Testis (tissue), 2 donors: ENCODE measurements at regions not wholly inside any gene's neighbourhood (a gene's known extent, or its start where the extent isn't known, plus 50 kb on each side); places are given as distances from the start of the nearest gene placed in this dataset.

Experiments used
- CTCF ChIP-seq, 3 experiments: fragments of 450-650 bp in 2 of 3; fragments of 200-600 bp in 1 of 3; sonication (generic) in 1 of 3; IDR thresholded peaks; one replicate each; pipeline ENCODE4 v1.5.1; 2016 to 2019; ENCODE audit warnings: antibody characterized with exemption in 3 of 3, mild to moderate bottlenecking in 2 of 3, moderate library complexity in 1 of 3
- POLR2A ChIP-seq: fragments of 450-650 bp; IDR thresholded peaks from one replicate; pipeline ENCODE4 v1.6.1; 2017; ENCODE audit warnings: antibody characterized with exemption, mild to moderate bottlenecking, moderate library complexity

- TF ChIP-seq POLR2A: no peak
- TF ChIP-seq CTCF (IDR thresholded peaks at IDR 0.05): peak; percentile 92 to 95 (median 94)
These were observed 216.2 kb downstream of the TTC8 start for GRCh38 chr14:89040460-89041256.
